KMS-11 (cell line): ENCODE measurements at regions not wholly inside any gene's neighbourhood (a gene's known extent, or its start where the extent isn't known, plus 50 kb on each side); places are given as distances from the start of the nearest gene placed in this dataset.

Experiments
- H2AFZ ChIP-seq: fragments of 200-600 bp; sonication (generic); 2 replicates; pipeline ENCODE4 v1.6.1; 2016; ENCODE audit warnings: antibody characterized with exemption, mixed run types, low read depth
- H3K27ac ChIP-seq: fragments of 200-600 bp; sonication (generic); 2 replicates; pipeline ENCODE4 v1.6.1; 2016; ENCODE audit warnings: mild to moderate bottlenecking, mixed run types
- H3K27me3 ChIP-seq: fragments of 200-600 bp; sonication (generic); 2 replicates; pipeline ENCODE4 v1.6.1; 2017; ENCODE audit warnings: mild to moderate bottlenecking, low read depth, mixed run types, moderate library complexity; ENCODE audit not compliant: insufficient read depth
- H3K36me3 ChIP-seq: fragments of 200-600 bp; sonication (generic); 2 replicates; pipeline ENCODE4 v1.6.1; 2017; ENCODE audit warnings: mild to moderate bottlenecking, mixed run types; ENCODE audit not compliant: insufficient read depth
- H3K4me1 ChIP-seq: fragments of 200-600 bp; sonication (generic); 2 replicates; pipeline ENCODE4 v1.6.1; 2016; ENCODE audit warnings: mild to moderate bottlenecking, low read depth, mixed run types; ENCODE audit not compliant: poor library complexity, severe bottlenecking
- H3K4me2 ChIP-seq: fragments of 200-600 bp; sonication (generic); 2 replicates; pipeline ENCODE4 v1.7.0; 2016; ENCODE audit warnings: mild to moderate bottlenecking, mixed run types
- H3K4me3 ChIP-seq: fragments of 200-600 bp; sonication (generic); IDR thresholded peaks from 2 replicates; pipeline ENCODE4 v1.6.1; 2017; ENCODE audit warnings: low read depth, low read length, mixed read lengths; ENCODE audit not compliant: insufficient read depth
- H3K79me2 ChIP-seq: fragments of 200-600 bp; sonication (generic); 2 replicates; pipeline ENCODE4 v1.6.1; 2016; ENCODE audit warnings: low read depth, mixed run types; ENCODE audit not compliant: insufficient read depth
- H3K9ac ChIP-seq: fragments of 200-600 bp; sonication (generic); 2 replicates; pipeline ENCODE4 v1.6.1; 2016; ENCODE audit warnings: mild to moderate bottlenecking, mixed run types
- H4K20me1 ChIP-seq: fragments of 200-600 bp; sonication (generic); 2 replicates; pipeline ENCODE4 v1.6.1; 2016; ENCODE audit warnings: mild to moderate bottlenecking, mixed run types; ENCODE audit not compliant: insufficient read depth
- TF ChIP-seq, protein P1 (sequence below): fragments of 200-600 bp; sonication (generic); conservative IDR thresholded peaks from 2 replicates; pipeline ENCODE4 v1.6.1; 2017; ENCODE audit warnings: low read depth, mild to moderate bottlenecking, antibody characterized with exemption, low read length, moderate library complexity, mixed read lengths

DNA sequence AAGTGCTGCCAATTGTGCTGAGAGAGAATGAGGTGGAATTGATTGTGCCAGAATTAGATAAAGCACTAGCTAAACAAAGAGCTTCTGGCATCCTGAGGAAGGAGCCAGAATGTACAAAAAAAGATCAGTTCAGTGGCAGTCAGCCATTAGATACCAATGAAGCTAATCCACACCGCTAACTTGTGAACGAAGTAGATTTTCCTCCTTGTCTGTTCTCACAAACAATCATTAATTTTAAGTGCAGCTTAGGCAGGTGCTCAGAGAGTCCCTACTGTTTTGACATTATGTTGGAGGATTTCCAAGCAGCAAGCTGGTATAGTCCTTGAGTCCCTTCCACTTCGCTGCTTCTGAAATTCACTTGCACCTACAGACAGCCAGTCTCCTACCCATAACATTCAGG, 617.4 kb downstream of the CENPC start:
- Histone ChIP-seq H3K27ac (no peak overlapping the region), H3K4me2 (no peak overlapping the region), H3K79me2 (no peaks in the 10 kb centered on the region), H3K4me3 (no peak overlapping the region), H3K36me3 (no peaks in the 10 kb centered on the region), H3K4me1 (no peaks in the 10 kb centered on the region), H2AFZ (no peak overlapping the region), H4K20me1 (no peaks in the 10 kb centered on the region), H3K27me3 (no peaks in the 10 kb centered on the region), H3K9ac (no peak overlapping the region)
- TF ChIP-seq, protein P1, sequence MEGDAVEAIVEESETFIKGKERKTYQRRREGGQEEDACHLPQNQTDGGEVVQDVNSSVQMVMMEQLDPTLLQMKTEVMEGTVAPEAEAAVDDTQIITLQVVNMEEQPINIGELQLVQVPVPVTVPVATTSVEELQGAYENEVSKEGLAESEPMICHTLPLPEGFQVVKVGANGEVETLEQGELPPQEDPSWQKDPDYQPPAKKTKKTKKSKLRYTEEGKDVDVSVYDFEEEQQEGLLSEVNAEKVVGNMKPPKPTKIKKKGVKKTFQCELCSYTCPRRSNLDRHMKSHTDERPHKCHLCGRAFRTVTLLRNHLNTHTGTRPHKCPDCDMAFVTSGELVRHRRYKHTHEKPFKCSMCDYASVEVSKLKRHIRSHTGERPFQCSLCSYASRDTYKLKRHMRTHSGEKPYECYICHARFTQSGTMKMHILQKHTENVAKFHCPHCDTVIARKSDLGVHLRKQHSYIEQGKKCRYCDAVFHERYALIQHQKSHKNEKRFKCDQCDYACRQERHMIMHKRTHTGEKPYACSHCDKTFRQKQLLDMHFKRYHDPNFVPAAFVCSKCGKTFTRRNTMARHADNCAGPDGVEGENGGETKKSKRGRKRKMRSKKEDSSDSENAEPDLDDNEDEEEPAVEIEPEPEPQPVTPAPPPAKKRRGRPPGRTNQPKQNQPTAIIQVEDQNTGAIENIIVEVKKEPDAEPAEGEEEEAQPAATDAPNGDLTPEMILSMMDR: no peak

DNA sequence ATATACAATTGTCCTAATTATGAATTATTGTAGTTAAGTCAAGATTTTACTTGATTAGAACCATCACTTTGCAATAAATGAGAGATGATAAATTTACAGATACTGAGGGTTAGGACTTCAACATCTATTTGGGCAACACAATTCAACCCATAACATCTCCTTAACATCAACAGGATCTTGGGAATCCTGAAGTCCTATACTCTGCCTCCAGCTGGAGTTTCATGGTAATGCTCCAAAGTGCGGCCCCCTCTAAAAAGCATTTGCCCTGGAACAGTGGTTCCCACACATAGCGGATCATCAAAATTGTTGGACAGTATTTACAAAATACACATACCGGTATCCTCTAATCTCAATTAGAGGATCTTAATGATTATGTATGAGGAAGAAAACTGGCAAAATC, 618.6 kb downstream of the CENPC start:
- H3K79me2 ChIP-seq: no peaks in the 10 kb centered on the region
- H3K27ac ChIP-seq: no peak overlapping the region
- no peak overlapping the region for H3K4me2 ChIP-seq
- no peaks in the 10 kb centered on the region for H4K20me1 ChIP-seq
- H3K4me3 ChIP-seq: no peak overlapping the region
- no peak overlapping the region for H3K9ac ChIP-seq
- no peaks in the 10 kb centered on the region for H3K36me3 ChIP-seq
- no peak overlapping the region for H2AFZ ChIP-seq
- H3K4me1 ChIP-seq: no peaks in the 10 kb centered on the region
- H3K27me3 ChIP-seq: no peaks in the 10 kb centered on the region
- TF ChIP-seq, protein P1: no peak

DNA sequence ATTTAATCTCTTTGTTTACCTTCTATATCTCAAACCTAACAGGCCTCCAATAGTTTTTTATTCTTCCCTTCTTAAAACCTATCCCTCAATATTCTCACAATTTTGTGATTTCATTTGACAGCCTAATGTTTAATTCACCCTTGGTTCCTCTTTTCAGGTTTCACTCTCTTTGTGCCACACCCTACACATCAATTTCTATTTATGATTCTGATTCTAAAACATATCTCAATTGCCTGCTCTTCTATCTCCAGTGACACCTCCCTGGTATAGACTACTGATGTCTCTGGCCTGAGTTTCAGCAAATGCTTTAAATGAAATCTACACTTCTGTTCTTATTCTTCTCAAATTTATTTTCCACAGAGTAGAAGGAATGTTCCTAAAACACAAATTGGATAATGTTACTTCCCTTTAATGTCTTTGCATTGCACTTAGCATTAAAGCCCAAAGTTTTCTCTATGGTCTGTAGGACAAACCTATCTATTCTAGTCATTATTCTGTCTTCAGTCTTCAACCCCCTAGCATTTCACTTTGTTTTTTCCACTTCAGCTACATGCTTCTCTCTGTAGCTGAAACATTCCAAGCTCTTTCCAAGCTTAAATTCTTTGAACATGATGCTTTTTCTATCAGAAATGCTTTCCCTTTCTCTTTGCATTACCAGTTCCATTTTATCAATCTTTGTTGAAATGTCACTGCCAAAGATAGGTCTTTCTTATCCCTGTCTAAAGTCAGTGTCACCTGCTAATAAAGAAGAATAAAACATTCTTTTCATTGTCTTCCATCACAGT, 622.0 kb downstream of the CENPC start:
- Histone ChIP-seq H3K27me3 (no peaks in the 10 kb centered on the region), H4K20me1 (no peaks in the 10 kb centered on the region), H3K36me3 (no peaks in the 10 kb centered on the region), H3K4me3 (no peak overlapping the region), H3K27ac (no peak overlapping the region), H3K4me2 (no peak overlapping the region), H3K79me2 (no peaks in the 10 kb centered on the region), H3K4me1 (no peaks in the 10 kb centered on the region), H2AFZ (no peak overlapping the region), H3K9ac (no peak overlapping the region)
- TF ChIP-seq, protein P1: no peak

DNA sequence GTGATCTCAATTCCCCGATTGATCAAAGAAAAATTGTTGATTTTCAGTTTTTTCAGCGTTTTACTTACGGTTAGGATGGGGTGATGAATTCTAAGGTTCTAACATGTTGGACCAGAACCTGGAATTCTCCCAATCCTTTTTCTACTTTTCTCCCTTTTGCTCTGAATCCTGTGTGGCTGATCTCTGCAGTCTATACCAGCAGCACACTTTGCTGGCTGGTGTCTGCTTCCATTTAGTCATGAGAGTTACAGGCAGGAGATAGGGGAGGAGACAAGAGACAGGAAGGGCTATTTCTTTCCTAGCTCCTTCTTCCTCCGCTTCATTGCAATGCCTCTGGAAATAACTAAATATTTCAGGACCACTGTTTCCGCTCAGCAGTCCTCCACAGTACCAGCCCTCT, 623.9 kb downstream of the CENPC start:
- H3K4me3 ChIP-seq: no peak overlapping the region
- H3K79me2 ChIP-seq: no peaks in the 10 kb centered on the region
- no peak overlapping the region for H2AFZ ChIP-seq
- no peaks in the 10 kb centered on the region for H4K20me1 ChIP-seq
- TF ChIP-seq, protein P1: no peak
- H3K27me3 ChIP-seq: no peaks in the 10 kb centered on the region
- no peak overlapping the region for H3K27ac ChIP-seq
- H3K4me2 ChIP-seq: no peak overlapping the region
- H3K36me3 ChIP-seq: no peaks in the 10 kb centered on the region
- no peaks in the 10 kb centered on the region for H3K4me1 ChIP-seq
- H3K9ac ChIP-seq: no peak overlapping the region
